ENCODE measurements at regions not wholly inside any gene's neighbourhood (a gene's known extent, or its start where the extent isn't known, plus 50 kb on each side); places are given as distances from the start of the nearest gene placed in this dataset.

DNA sequence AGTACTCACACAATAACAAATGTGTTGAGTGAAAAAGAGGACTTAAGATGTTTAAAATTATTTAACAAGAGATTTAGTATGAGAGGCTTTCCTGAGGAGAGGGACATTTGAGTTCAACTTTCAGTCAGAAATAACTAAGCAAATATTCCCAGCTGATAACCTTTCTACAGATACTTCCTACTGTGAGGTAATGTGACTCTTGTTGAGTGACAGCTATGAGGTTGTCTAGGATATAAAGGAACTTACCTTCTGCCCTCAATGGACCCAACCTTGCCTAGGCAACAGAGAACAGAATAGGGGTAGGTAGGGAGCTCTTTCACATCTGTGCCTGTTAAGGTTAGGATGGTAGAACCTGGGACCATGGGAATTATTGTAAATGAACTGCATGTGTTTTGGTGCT lies 54.7 kb downstream of the GLUD2 start:
- Histone ChIP-seq H4K20me1 (ENCODE audit: insufficient read depth, low read length) (no peaks in the 10 kb centered on the region), H3K27me3 (ENCODE audit: low read depth, low read length) (no peaks in the 10 kb centered on the region), H3K4me1 (ENCODE audit: low read length) (no peaks in the 10 kb centered on the region), H3K79me2 (ENCODE audit: low read length) (no peaks in the 10 kb centered on the region), H3K36me3 (replicated peaks; ENCODE audit: low read depth, low read length) (no peaks in the 10 kb centered on the region), H3K4me3 (ENCODE audit: low read length) (no peak overlapping the region), H3K9ac (ENCODE audit: low read length) (no peak overlapping the region), H3K4me2 (ENCODE audit: low read length) (no peak overlapping the region), H3K27ac (ENCODE audit: low read length) (no peak overlapping the region), H2AFZ (ENCODE audit: low read depth, low read length) (no peak overlapping the region), H3K9me3 (ENCODE audit: insufficient read depth, low read length) (no peaks in the 10 kb centered on the region)
- TF ChIP-seq, protein P1, sequence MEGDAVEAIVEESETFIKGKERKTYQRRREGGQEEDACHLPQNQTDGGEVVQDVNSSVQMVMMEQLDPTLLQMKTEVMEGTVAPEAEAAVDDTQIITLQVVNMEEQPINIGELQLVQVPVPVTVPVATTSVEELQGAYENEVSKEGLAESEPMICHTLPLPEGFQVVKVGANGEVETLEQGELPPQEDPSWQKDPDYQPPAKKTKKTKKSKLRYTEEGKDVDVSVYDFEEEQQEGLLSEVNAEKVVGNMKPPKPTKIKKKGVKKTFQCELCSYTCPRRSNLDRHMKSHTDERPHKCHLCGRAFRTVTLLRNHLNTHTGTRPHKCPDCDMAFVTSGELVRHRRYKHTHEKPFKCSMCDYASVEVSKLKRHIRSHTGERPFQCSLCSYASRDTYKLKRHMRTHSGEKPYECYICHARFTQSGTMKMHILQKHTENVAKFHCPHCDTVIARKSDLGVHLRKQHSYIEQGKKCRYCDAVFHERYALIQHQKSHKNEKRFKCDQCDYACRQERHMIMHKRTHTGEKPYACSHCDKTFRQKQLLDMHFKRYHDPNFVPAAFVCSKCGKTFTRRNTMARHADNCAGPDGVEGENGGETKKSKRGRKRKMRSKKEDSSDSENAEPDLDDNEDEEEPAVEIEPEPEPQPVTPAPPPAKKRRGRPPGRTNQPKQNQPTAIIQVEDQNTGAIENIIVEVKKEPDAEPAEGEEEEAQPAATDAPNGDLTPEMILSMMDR (IDR thresholded peaks at IDR 0.05; ENCODE audit: low read depth, low read length) = no peak
- no peak for TF ChIP-seq EZH2phosphoT487 (IDR thresholded peaks at IDR 0.05; ENCODE audit: low read depth)

DNA sequence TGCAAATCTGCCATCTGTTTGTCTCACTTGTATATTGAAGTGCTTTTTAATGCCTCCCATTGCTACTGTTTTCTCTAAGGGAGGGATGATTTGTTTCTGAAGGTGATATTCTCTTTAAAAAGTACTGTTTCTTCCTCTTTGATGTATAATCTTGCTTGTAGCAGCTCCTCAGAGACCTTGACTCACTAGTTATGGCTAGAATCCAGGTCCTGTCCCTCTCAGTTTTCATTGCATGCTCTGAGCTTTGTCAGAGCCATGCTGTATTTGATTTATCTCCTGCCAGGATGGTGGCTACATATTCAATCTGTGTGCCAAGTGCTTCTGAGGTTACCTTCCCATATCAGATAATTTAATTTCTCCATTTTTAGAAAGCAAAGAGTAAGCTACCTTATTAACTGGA lies 56.0 kb downstream of the GLUD2 start:
- Histone ChIP-seq H3K4me2 (ENCODE audit: low read length) (no peak overlapping the region), H3K9ac (ENCODE audit: low read length) (no peak overlapping the region), H3K4me3 (ENCODE audit: low read length) (no peak overlapping the region), H3K36me3 (replicated peaks; ENCODE audit: low read depth, low read length) (no peaks in the 10 kb centered on the region), H2AFZ (ENCODE audit: low read depth, low read length) (no peak overlapping the region), H3K27me3 (ENCODE audit: low read depth, low read length) (no peaks in the 10 kb centered on the region), H3K9me3 (ENCODE audit: insufficient read depth, low read length) (no peaks in the 10 kb centered on the region), H3K4me1 (ENCODE audit: low read length) (no peaks in the 10 kb centered on the region), H4K20me1 (ENCODE audit: insufficient read depth, low read length) (no peaks in the 10 kb centered on the region), H3K27ac (ENCODE audit: low read length) (no peak overlapping the region), H3K79me2 (ENCODE audit: low read length) (no peaks in the 10 kb centered on the region)
- TF ChIP-seq, protein P1 (IDR thresholded peaks at IDR 0.05; ENCODE audit: low read depth, low read length) = no peak
- no peak for TF ChIP-seq EZH2phosphoT487 (IDR thresholded peaks at IDR 0.05; ENCODE audit: low read depth)

DNA sequence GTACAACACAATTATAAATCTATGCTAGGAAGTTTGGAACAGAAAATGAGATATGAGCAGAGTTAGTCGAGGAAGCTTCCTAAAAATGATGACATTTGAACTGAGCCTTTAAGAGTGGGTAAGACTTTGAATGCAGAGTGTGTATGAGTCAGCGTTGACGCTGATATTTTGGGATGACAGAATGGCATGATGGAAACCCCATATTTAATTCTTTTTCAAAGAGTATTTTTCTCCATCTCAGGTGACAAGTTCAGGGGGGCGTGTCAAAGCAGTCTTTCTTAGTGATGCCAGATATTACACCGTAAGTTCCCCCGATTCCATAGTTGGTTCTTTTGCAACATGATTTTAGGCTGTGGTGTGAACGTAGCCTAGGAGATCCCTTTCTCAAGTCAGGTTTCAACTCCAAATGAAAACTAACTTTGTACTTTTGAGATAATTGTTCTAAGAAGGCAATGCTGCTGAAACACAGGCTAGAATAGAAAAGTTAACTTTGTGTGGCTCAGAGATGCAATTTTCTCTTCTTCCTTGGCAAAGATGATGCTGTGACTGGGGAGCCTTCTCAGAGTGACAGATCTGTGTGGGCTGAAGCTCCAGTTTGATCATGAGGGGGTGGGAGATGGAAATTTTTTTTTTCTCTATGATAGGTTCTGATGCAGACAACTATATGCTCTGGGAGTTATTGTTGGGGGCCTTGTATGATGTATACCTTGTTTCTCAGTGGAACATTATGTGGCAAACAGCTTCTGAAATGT lies 59.2 kb downstream of the GLUD2 start:
- Histone ChIP-seq H4K20me1 (ENCODE audit: insufficient read depth, low read length) (no peaks in the 10 kb centered on the region), H2AFZ (ENCODE audit: low read depth, low read length) (no peak overlapping the region), H3K27ac (ENCODE audit: low read length) (no peak overlapping the region), H3K9me3 (ENCODE audit: insufficient read depth, low read length) (no peaks in the 10 kb centered on the region), H3K4me2 (ENCODE audit: low read length) (no peak overlapping the region), H3K36me3 (replicated peaks; ENCODE audit: low read depth, low read length) (no peaks in the 10 kb centered on the region), H3K27me3 (ENCODE audit: low read depth, low read length) (no peaks in the 10 kb centered on the region), H3K4me3 (ENCODE audit: low read length) (no peak overlapping the region), H3K79me2 (ENCODE audit: low read length) (no peaks in the 10 kb centered on the region), H3K4me1 (ENCODE audit: low read length) (no peaks in the 10 kb centered on the region), H3K9ac (ENCODE audit: low read length) (no peak overlapping the region)
- TF ChIP-seq EZH2phosphoT487 (IDR thresholded peaks at IDR 0.05; ENCODE audit: low read depth) = no peak
- TF ChIP-seq, protein P1 (IDR thresholded peaks at IDR 0.05; ENCODE audit: low read depth, low read length) = no peak

DNA sequence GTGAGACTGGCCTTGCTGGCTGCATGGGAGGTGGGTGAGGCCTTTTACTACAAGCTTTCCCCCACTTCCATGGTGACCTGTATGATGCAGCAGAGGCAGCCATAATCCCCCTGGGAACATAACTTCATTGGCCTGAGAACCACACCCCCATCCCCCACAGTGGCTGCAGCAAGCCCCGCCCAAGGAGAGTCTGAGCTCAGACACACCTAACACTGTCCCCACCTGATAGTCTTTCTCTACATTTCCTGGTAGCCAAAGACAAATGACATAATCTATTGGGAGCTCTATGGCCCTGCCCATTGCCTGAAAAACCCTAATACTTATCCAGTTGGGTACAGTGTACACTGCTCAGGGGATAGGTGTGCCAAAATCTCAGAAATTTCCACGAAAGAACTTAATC lies 62.6 kb downstream of the GLUD2 start:
- no peak overlapping the region for H2AFZ ChIP-seq (ENCODE audit: low read depth, low read length)
- no peaks in the 10 kb centered on the region for H3K9me3 ChIP-seq (ENCODE audit: insufficient read depth, low read length)
- H3K4me3 ChIP-seq (ENCODE audit: low read length) = no peak overlapping the region
- no peaks in the 10 kb centered on the region for H3K79me2 ChIP-seq (ENCODE audit: low read length)
- H3K27me3 ChIP-seq (ENCODE audit: low read depth, low read length) = no peaks in the 10 kb centered on the region
- no peaks in the 10 kb centered on the region for H4K20me1 ChIP-seq (ENCODE audit: insufficient read depth, low read length)
- H3K27ac ChIP-seq (ENCODE audit: low read length) = no peak overlapping the region
- H3K4me2 ChIP-seq (ENCODE audit: low read length) = no peak overlapping the region
- no peak overlapping the region for H3K9ac ChIP-seq (ENCODE audit: low read length)
- no peaks in the 10 kb centered on the region for H3K36me3 ChIP-seq (replicated peaks; ENCODE audit: low read depth, low read length)
- no peak for TF ChIP-seq EZH2phosphoT487 (IDR thresholded peaks at IDR 0.05; ENCODE audit: low read depth)
- TF ChIP-seq, protein P1 (IDR thresholded peaks at IDR 0.05; ENCODE audit: low read depth, low read length) = no peak
- H3K4me1 ChIP-seq (ENCODE audit: low read length) = no peaks in the 10 kb centered on the region
